Neuronal stem cell (in vitro differentiated cells): ENCODE measurements at regions not wholly inside any gene's neighbourhood (a gene's known extent, or its start where the extent isn't known, plus 50 kb on each side); places are given as distances from the start of the nearest gene placed in this dataset.

Experiments used
- DNase-seq: peaks from one replicate; pipeline ENCODE4 v3.0.0-alpha.2; 2013; ENCODE audit warnings: low spot score
- H2AFZ ChIP-seq: one replicate; pipeline ENCODE4 v1.6.1; 2013; ENCODE audit warnings: mild to moderate bottlenecking, low read length, inconsistent platforms
- H2AK5ac ChIP-seq: 2 replicates; pipeline ENCODE4 v1.6.1; 2013; ENCODE audit warnings: low read depth, mild to moderate bottlenecking, inconsistent platforms, low read length, moderate library complexity, mixed read lengths
- H2BK120ac ChIP-seq: 2 replicates; pipeline ENCODE4 v1.6.1; 2013; ENCODE audit warnings: low read depth, mild to moderate bottlenecking, inconsistent platforms, low read length, moderate library complexity, mixed read lengths
- H2BK12ac ChIP-seq: one replicate; pipeline ENCODE4 v1.6.1; 2013; ENCODE audit warnings: low read length, inconsistent platforms
- H2BK15ac ChIP-seq: 2 replicates; pipeline ENCODE4 v1.6.1; 2013; ENCODE audit warnings: mild to moderate bottlenecking, low read length, inconsistent platforms, mixed read lengths
- H2BK5ac ChIP-seq: one replicate; pipeline ENCODE4 v1.6.1; 2013; ENCODE audit warnings: inconsistent platforms, mild to moderate bottlenecking, low read length, moderate library complexity
- H3K14ac ChIP-seq: one replicate; pipeline ENCODE4 v1.6.1; 2013; ENCODE audit warnings: low read length, inconsistent platforms
- H3K18ac ChIP-seq: 2 replicates; pipeline ENCODE4 v1.6.1; 2013; ENCODE audit warnings: low read length, inconsistent platforms
- H3K23ac ChIP-seq: 2 replicates; pipeline ENCODE4 v1.6.1; 2013; ENCODE audit warnings: low read depth, mild to moderate bottlenecking, mixed read lengths, low read length, inconsistent platforms; ENCODE audit not compliant: poor library complexity
- H3K27ac ChIP-seq: replicated peaks from 3 replicates; pipeline ENCODE4 v1.5.1; 2013; ENCODE audit warnings: low read length, inconsistent platforms
- H3K27me3 ChIP-seq, 3 experiments: 2 replicates each; pipeline ENCODE4 v1.6.1; 2013; ENCODE audit warnings: low read length in 3 of 3, mild to moderate bottlenecking in 2 of 3, inconsistent platforms in 1 of 3, low read depth in 1 of 3, mixed read lengths in 1 of 3, moderate library complexity in 1 of 3; ENCODE audit not compliant: control insufficient read depth in 3 of 3, insufficient read depth in 3 of 3
- H3K36me3 ChIP-seq, 2 donors: replicated peaks in 1 of 2; 2 replicates each; pipeline ENCODE4 v1.6.1; 2013; ENCODE audit warnings: low read length in 2 of 2; ENCODE audit not compliant: control insufficient read depth in 2 of 2, insufficient read depth in 2 of 2
- H3K4ac ChIP-seq: 2 replicates; pipeline ENCODE4 v1.6.1; 2013; ENCODE audit warnings: inconsistent platforms, mild to moderate bottlenecking, low read length, moderate library complexity
- H3K4me1 ChIP-seq, 2 donors: 1 replicate in 1 of 2; 2 replicates in 1 of 2; pipeline ENCODE4 v1.6.1; 2013; ENCODE audit warnings: low read length in 2 of 2, low read depth in 1 of 2; ENCODE audit not compliant: control insufficient read depth in 2 of 2, insufficient read depth in 1 of 2
- H3K4me2 ChIP-seq: one replicate; pipeline ENCODE4 v1.6.1; 2013; ENCODE audit warnings: mild to moderate bottlenecking, low read length, inconsistent platforms; ENCODE audit not compliant: insufficient read depth, poor library complexity, severe bottlenecking
- H3K4me3 ChIP-seq, 2 donors: 2 replicates each; pipeline ENCODE4 v1.5.1; 2013; ENCODE audit warnings: low read length in 2 of 2, mild to moderate bottlenecking in 2 of 2, inconsistent platforms in 1 of 2, moderate library complexity in 1 of 2
- H3K79me1 ChIP-seq: one replicate; pipeline ENCODE4 v1.6.1; 2013; ENCODE audit warnings: low read depth, mild to moderate bottlenecking, inconsistent platforms, low read length, moderate library complexity
- H3K9ac ChIP-seq: one replicate; pipeline ENCODE4 v1.6.1; 2013; ENCODE audit warnings: mild to moderate bottlenecking, low read depth, low read length, inconsistent platforms; ENCODE audit not compliant: poor library complexity
- H3K9me3 ChIP-seq, 2 donors: replicated peaks in 1 of 2; 2 replicates each; pipeline versions ENCODE3 to v1.6.1; 2013; ENCODE audit warnings: low read length in 2 of 2, mild to moderate bottlenecking in 2 of 2, inconsistent platforms in 1 of 2, low read depth in 1 of 2, mixed read lengths in 1 of 2, moderate library complexity in 1 of 2; ENCODE audit not compliant: control insufficient read depth in 2 of 2, insufficient read depth in 1 of 2
- H4K8ac ChIP-seq: one replicate; pipeline ENCODE4 v1.6.1; 2013; ENCODE audit warnings: low read depth, mild to moderate bottlenecking, inconsistent platforms, low read length, moderate library complexity
- H4K91ac ChIP-seq: one replicate; pipeline ENCODE4 v1.6.1; 2013; ENCODE audit warnings: low read length, low read depth, mild to moderate bottlenecking, inconsistent platforms; ENCODE audit not compliant: poor library complexity
- WGBS, 2 donors: extraction: QIAGEN DNeasy Blood & Tissue Kit; methylation state at CpG; one replicate each; pipeline ENCODE4 v1.1.7; 2013; ENCODE audit warnings: missing lambda C conversion rate in 2 of 2, mixed read lengths in 1 of 2; ENCODE audit not compliant: insufficient read length in 2 of 2, insufficient replicate concordance in 1 of 2; ENCODE audit errors: extremely low coverage in 2 of 2; 5-methylcytosine and 5-hydroxymethylcytosine counted together

GRCh38 chr2:176628438-176628837, 359.2 kb downstream of the MTX2 start:
- Histone ChIP-seq H2BK120ac (no peak overlapping the region), H2AK5ac (no peak overlapping the region), H2BK12ac (no peak overlapping the region), H4K8ac (no peak overlapping the region), H3K18ac (no peak overlapping the region), H2BK15ac (no peak overlapping the region), H3K4me2 (no peak overlapping the region), H3K9me3 (no peaks in the 10 kb centered on the region), H3K27ac (no peak overlapping the region), H3K23ac (no peak overlapping the region), H3K4me1 (no peaks in the 10 kb centered on the region), H3K4me3 (no peak overlapping the region), H4K91ac (no peak overlapping the region), H3K27me3 (peaks cover 0 to 63% (median 1%) of the 10 kb centered on the region in 3 experiments), H3K9ac (no peak overlapping the region), H2AFZ (no peak overlapping the region), H2BK5ac (no peak overlapping the region), H3K79me1 (no peaks in the 10 kb centered on the region), H3K4ac (no peak overlapping the region), H3K36me3 (no peaks in the 10 kb centered on the region), H3K14ac (no peak overlapping the region)
- DNase-seq = no peak

- H3K18ac ChIP-seq = no peak overlapping the region
- H2BK5ac ChIP-seq = no peak overlapping the region
- H3K27ac ChIP-seq = no peak overlapping the region
- no peak overlapping the region for H2BK15ac ChIP-seq
- H2AFZ ChIP-seq = no peak overlapping the region
- no CpG with 5 or more reads among the region's 2 CpGs for WGBS, 2 donors
- no peak overlapping the region for H3K9ac ChIP-seq
- H3K23ac ChIP-seq = no peak overlapping the region
- no peak for DNase-seq
- no peak overlapping the region for H3K4me2 ChIP-seq
- no peaks in the 10 kb centered on the region for H3K9me3 ChIP-seq
- no peak overlapping the region for H3K14ac ChIP-seq
- H3K4me1 ChIP-seq = no peaks in the 10 kb centered on the region
- H3K4ac ChIP-seq = no peak overlapping the region
- no peaks in the 10 kb centered on the region for H3K79me1 ChIP-seq
- H4K8ac ChIP-seq = no peak overlapping the region
- no peak overlapping the region for H2BK120ac ChIP-seq
- no peak overlapping the region for H2BK12ac ChIP-seq
- H3K4me3 ChIP-seq = no peak overlapping the region
- H2AK5ac ChIP-seq = no peak overlapping the region
- no peak overlapping the region for H4K91ac ChIP-seq
- peaks cover 7 to 87% (median 23%) of the 10 kb centered on the region in 3 experiments for H3K27me3 ChIP-seq
- H3K36me3 ChIP-seq = no peaks in the 10 kb centered on the region
Observed at GRCh38 chr2:176633754-176634153, 364.5 kb downstream of the MTX2 start.

DNA sequence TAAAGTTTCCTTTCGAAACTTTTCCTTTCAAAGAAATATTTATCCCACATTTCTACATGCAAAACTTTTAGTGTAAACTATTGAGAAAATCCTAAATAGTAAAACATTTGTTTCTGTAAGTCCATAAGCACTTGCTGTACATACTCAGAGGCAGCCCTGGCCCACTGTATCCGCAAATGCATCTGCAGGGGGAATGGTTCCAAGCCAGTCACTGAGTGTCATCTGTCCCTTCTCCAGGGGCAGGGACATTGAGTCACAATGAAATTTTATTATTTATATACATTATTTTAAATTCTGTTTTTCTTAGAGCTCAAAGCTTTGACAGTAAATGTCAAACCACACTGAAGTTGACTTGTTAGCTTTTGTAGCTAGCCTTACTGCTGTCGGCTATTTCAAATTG, 367.2 kb downstream of the MTX2 start:
- Histone ChIP-seq H3K23ac (no peak overlapping the region), H2BK5ac (no peak overlapping the region), H3K4me2 (no peak overlapping the region), H3K4me3 (no peak overlapping the region), H3K18ac (no peak overlapping the region), H3K27ac (no peak overlapping the region), H2BK15ac (no peak overlapping the region), H2BK12ac (no peak overlapping the region), H3K4ac (no peak overlapping the region), H3K4me1 (no peaks in the 10 kb centered on the region), H3K27me3 (peaks cover 7 to 89% (median 33%) of the 10 kb centered on the region in 3 experiments), H3K9ac (no peak overlapping the region), H2AFZ (no peak overlapping the region), H3K14ac (no peak overlapping the region), H3K9me3 (no peaks in the 10 kb centered on the region), H2AK5ac (no peak overlapping the region), H3K36me3 (no peaks in the 10 kb centered on the region), H2BK120ac (no peak overlapping the region), H4K91ac (no peak overlapping the region), H4K8ac (no peak overlapping the region), H3K79me1 (no peaks in the 10 kb centered on the region)
- no CpG with 5 or more reads among the region's 3 CpGs for WGBS, 2 donors
- peak; percentile 17 for DNase-seq

DNA sequence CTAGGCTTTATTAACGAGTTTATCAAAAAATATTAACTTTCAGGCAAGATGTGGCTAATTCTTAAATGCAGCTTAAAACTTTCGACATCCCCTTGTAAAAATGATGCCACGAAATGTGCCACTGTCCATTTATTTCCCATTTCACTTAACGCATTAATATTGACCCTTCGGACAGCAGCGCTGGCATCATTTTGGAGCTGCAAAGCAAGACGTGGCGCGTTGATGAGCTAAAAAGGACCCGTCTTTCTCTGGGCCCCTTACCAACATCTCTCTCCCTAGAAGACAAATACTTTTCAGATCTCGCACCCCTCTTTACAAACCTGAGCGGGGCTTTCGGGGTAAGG, 367.9 kb downstream of the MTX2 start:
- no peak overlapping the region for H3K14ac ChIP-seq
- H3K27me3 ChIP-seq = peaks cover 7 to 82% (median 33%) of the 10 kb centered on the region in 3 experiments
- no peaks in the 10 kb centered on the region for H3K9me3 ChIP-seq
- no peak overlapping the region for H3K23ac ChIP-seq
- no peak overlapping the region for H4K91ac ChIP-seq
- H2AK5ac ChIP-seq = no peak overlapping the region
- H3K4ac ChIP-seq = no peak overlapping the region
- H3K4me1 ChIP-seq = no peaks in the 10 kb centered on the region
- H3K27ac ChIP-seq = no peak overlapping the region
- H3K79me1 ChIP-seq = no peaks in the 10 kb centered on the region
- no CpG with 5 or more reads among the region's 13 CpGs for WGBS, 2 donors
- DNase-seq = peak; percentile 27
- no peak overlapping the region for H2BK15ac ChIP-seq
- H3K18ac ChIP-seq = no peak overlapping the region
- peak overlapping the region; percentile 69 for H3K4me2 ChIP-seq
- peak overlapping the region; percentile 94 for H2AFZ ChIP-seq
- no peaks in the 10 kb centered on the region for H3K36me3 ChIP-seq
- no peak overlapping the region for H3K9ac ChIP-seq
- no peak overlapping the region for H2BK120ac ChIP-seq
- H3K4me3 ChIP-seq = peak overlapping the region in 1 of 2 donors; percentile 38
- H4K8ac ChIP-seq = no peak overlapping the region
- no peak overlapping the region for H2BK12ac ChIP-seq
- H2BK5ac ChIP-seq = no peak overlapping the region
